Limb (tissue), 2 donors: ENCODE measurements at regions not wholly inside any gene's neighbourhood (a gene's known extent, or its start where the extent isn't known, plus 50 kb on each side); places are given as distances from the start of the nearest gene placed in this dataset.
A peak's percentile ranks its signal among the peaks of the same experiment; 100 is the strongest.

Source experiments
- DNase-seq, 2 donors: peaks; one replicate each; pipeline ENCODE4 v3.0.0-alpha.2; 2016; ENCODE audit errors: extremely low spot score in 2 of 2

- no peak for DNase-seq
Measured at GRCh38 chr17:79680318-79680695, 50.4 kb upstream of the ENPP7 start.

DNA sequence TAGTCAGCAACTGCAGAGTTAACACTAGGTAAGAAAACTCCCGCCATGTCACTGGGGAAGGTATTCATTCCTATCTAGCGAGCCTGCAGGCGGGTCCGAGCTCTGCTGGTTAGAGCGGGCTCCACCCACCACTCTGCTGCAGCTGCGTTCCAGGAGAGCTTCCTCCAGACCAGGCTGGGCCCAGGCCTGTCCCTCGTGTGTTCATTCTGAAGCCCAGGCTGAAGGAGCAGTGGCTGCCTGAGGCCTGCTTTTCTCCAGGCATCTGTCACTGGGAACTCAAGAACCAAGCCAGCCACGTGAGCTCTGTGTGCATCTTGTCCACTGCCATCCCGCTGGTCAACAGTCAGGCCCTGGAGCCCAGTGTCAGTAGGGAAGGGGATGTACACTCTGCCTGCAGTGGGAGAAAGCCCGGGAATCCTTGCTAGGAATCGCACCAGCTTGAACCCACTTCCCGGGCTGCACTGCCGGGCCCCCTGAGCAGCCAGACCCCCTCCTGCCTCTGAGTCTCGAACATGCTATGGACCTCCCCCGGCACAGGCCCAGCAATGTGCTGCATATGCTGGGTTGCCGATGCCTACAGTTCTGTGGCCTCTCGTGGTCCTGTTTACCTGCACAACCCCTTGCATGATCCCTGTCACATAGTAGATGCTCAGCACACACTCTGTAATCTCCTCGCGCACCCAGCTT is 51.0 kb upstream of the ENPP7 start:
- no peak for DNase-seq

DNA sequence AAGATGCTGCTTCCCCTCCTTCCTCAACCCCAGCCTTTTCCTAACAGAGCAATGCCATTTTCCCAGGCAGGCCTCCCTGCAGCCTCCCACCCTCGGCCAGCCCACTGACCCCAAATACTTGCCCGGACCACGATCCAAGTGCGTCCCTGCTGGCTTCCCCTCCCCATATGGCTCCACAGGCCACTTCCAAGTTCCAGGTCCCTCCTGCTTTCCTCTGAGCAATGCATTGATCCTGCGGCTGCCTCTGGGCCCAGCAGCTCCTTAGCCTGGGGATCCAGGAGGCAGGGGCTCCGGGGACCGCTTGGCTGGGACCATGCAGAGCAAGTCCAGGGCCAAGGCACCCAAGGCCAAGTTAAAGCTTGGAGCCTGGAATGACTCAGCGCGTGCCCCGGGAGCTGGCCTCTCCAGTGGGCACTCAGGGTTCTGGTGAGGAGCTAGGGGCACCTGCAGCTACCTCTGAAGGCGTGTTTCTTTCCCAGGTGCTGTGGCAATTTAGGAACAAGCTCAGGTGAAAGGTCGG is 51.9 kb upstream of the ENPP7 start:
- no peak for DNase-seq

GRCh38 chr17:79678091-79678735 is 52.5 kb upstream of the ENPP7 start:
- DNase-seq, result no peak

DNA sequence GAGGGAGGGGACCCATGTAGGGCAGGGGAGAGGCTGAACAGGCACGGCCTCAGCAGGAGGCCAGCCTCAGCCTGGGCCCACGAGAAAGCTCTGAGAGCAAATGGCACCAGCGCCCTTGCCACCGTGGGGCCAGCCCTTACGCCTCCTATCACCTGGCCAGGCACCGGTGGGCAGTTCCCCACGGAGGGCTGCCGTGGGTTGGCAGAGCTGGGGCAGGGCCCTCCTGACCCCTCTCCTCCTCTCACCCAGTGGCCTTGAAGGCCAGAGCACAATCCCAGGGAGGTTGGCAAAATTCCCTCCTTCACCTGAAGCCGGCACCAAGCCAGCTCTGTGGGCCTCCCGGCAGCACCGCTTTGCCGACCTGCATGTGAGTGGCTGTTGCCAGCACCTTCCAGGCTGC is 53.1 kb upstream of the ENPP7 start:
- no peak for DNase-seq

DNA sequence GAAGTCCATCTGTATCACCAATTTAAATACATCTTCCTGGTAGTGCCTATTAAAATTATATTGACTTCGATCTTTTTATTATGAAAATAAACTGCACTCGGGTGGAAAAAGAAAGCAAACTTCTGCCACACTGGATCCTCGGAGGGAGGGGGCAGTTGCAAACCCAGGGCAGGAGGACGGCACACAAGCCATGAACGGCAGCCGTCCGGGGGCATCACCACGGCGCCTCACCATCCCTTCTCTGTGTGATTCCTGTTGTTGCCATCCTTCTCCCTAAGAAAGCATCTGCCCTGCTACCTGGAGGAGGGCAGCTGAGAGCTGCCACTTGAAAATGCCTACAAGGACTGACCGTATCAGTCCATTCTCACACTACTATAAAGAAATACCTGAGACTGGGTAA is 53.9 kb upstream of the ENPP7 start:
- no peak for DNase-seq

DNA sequence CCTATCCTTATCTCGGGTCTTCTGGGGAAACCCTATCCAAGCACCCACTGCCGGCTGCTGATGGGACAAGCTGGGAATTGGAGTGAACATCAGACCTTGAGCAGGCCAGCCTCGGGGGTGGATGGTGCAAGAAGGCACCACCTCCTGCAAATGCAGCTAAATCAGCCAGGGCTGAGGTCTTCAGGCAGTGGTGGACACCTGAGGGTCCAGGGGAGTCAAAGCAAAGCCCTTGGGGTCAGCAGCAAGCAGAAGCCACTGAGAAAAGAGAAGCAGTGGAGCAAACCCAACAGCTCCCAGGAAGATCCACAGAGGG is 55.4 kb upstream of the ENPP7 start:
- no peak for DNase-seq

DNA sequence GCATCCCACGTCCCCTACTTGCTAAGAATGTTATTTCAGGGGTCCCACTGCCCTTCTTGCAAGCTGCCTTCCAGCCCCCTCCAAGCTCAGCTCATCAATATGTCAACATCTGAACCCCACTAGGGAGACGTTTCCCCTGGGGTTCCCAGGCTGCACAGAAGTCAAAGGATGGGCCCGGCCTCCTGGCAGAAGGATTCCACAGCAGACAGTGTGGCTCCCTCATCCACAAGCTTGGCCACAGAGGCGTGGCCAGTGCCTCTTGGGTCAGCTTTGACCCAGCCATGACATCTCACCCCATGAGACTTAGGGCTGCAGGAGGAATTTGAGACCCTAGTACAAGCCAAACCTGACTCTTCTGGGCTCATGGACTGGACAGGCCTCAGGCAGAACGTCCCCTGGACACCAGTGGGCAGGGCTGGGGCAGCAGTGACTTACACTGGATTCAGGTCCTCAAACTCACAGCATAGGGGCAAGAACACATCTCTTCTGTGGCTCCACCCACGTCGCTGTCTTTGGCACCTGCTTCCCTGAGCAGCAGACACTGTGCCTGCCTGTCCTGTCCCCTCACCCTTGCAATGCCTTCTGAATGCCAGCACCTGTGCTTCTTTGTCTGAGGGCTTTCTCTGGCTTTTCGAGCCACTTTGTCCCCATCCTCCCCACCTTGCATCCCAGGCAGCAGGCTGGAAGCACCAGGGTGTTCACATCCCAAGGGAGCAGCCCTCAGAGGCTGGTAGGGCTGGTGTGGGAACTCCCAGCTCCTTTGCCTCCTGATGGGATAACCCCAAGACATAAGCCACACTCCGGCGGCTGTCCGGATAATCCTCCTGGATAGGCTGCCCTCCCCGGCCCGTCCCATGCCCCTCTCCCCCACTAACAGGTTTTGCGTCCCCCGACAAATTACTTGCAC is 56.0 kb upstream of the ENPP7 start:
- DNase-seq, result no peak

GRCh38 chr17:79673517-79673916 is 57.2 kb upstream of the ENPP7 start:
- DNase-seq, result no peak

DNA sequence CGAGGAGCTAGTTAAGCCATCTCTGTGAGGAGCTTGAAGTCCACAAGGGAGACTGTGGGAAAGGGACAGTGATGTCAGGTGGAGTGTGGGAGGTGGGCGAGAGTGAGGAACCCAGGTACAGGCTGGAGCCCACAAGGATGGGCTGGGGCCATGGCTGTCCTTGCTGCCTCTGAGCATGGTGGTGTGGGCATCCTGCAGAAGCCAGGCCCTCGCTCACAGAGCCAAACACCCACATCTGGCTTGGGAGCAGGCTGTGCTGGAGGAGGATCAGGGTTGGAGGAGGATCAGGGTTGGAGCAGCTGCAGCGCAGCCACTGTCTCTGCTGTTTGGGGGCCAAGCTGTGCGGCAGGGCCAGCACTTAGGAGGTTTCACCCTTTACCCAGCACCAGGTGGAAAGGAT is 58.2 kb upstream of the ENPP7 start:
- no peak for DNase-seq

DNA sequence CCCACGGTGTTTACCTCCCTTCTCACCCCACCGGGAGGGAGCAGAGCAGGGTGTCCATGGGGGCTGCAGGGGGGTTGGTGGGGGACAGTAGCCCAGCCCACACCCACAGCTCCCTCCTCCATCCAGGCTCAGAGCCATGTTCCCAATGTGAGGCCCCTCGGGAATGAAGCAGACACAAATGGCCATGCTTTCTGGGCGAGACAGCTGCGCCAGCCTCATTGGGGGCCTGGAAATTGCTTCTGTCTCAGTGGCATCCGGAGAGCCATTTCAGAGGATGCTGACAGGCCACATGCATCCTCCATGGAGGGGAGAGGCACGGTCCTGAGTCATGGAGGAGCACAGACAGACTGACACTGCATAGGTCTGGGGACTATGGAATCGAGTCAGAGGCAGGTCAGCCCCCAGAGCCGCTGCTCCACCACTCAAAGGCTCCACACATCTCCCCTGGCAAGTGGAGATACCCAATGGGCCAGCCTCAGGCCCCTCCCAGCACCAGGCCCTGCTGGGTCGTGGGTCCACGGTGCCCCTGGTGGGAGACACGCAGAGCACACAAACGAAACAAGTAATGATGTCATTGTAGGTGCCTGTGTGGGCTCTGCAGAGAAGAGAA is 59.6 kb upstream of the ENPP7 start:
- DNase-seq, result peak in 1 of 2 donors; percentile 52

GRCh38 chr17:79670537-79671084 is 59.8 kb upstream of the RBFOX3 start:
- no peak for DNase-seq

- no peak for DNase-seq
Measured at GRCh38 chr17:79669861-79670260, 59.0 kb upstream of the RBFOX3 start.

- DNase-seq, result no peak
Measured at GRCh38 chr17:79668344-79669250, 57.7 kb upstream of the RBFOX3 start.

GRCh38 chr17:79667746-79668145 is 56.9 kb upstream of the RBFOX3 start:
- DNase-seq, result no peak

GRCh38 chr17:79667121-79667715 is 56.4 kb upstream of the RBFOX3 start:
- DNase-seq, result no peak

DNA sequence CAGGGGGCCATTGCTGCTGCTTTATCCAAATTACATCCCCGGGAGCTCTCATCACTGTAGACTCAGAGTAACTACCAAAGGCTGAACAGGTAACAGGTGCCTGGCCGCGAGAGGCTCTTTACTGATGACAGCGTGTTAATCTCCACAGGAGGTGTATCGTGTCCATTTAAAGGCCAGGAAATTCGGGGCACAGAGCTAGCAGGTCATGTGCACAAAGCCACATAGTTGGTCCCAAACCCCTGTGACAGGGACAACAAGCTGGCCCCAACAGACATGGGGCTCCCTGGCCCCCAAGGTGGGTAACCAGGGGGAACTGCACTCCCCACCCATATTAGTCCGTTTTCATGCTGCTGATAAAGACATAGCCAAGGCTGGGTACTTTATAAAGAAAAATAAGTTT is 55.3 kb upstream of the RBFOX3 start:
- DNase-seq, result no peak

GRCh38 chr17:79664930-79665737 is 54.3 kb upstream of the RBFOX3 start:
- DNase-seq, result peak; percentile 51 to 79

DNA sequence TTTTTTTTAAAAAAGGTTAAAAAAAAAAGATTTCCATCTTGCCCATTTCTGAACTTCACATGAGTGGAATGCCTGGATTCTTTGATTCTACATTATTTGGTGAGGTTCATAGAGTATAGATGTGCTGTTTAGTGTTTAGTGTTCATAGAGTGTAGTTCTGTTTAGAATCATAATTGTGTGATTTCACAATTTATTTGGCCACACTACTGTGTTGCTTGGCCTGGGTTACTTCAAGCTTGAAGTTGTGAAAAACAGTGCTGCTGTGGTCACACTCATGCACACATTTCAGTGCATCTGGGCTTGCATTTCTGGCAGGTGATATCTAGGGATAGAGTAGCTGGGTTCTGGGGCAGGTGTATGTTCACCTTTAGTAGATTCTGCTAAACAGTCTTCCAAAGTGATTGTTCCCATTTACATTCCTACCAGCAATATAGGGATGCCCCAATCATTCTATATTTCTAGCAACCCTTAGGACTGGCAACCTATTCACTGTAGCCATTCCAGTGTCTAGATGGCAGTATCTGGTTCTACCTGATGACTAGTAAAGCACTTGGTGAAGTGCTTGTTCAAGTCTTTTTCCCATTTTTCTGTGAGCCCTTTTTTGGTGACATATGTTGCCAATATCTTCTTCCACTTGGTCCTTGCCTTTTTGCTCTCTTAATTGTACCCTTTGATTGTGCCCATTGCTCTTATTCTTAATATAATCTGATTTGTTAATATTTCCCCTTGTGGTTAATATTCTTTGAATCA is 50.6 kb upstream of the RBFOX3 start:
- DNase-seq, result no peak
